ENCODE measurements at regions not wholly inside any gene's neighbourhood (a gene's known extent, or its start where the extent isn't known, plus 50 kb on each side); places are given as distances from the start of the nearest gene placed in this dataset.

DNA sequence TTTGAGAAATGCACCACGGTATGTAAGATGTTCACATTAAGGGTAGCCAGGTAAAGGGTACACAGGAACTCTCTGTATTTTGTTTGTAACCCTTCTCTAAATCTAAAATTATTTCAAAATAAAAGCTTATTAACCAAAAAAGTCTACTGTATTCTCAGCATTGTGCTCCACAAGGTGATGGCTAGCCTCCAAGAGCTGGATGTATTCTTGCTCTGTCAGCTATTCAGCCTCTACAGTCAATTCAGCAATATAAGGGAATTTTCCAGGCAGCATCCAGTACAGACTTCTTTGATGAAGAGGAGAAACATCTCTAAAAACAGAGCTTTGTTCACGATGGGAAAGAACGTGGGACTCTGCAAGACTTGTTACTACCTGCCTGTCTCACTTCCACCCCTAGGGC, 63.5 kb upstream of the MAOA start:
- Histone ChIP-seq H3K36me3 (ENCODE audit: control insufficient read depth, insufficient read depth, low read length) (no peaks in the 10 kb centered on the region), H3K27me3 (replicated peaks; ENCODE audit: control insufficient read depth, insufficient read depth, low read length) (no peaks in the 10 kb centered on the region), H3K4me3 (replicated peaks; ENCODE audit: low read depth, low read length) (no peak overlapping the region)
- DNase-seq (ENCODE audit: extremely low read depth, insufficient read length), result no peak
- TF ChIP-seq, protein P1, sequence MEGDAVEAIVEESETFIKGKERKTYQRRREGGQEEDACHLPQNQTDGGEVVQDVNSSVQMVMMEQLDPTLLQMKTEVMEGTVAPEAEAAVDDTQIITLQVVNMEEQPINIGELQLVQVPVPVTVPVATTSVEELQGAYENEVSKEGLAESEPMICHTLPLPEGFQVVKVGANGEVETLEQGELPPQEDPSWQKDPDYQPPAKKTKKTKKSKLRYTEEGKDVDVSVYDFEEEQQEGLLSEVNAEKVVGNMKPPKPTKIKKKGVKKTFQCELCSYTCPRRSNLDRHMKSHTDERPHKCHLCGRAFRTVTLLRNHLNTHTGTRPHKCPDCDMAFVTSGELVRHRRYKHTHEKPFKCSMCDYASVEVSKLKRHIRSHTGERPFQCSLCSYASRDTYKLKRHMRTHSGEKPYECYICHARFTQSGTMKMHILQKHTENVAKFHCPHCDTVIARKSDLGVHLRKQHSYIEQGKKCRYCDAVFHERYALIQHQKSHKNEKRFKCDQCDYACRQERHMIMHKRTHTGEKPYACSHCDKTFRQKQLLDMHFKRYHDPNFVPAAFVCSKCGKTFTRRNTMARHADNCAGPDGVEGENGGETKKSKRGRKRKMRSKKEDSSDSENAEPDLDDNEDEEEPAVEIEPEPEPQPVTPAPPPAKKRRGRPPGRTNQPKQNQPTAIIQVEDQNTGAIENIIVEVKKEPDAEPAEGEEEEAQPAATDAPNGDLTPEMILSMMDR (IDR thresholded peaks at IDR 0.05; ENCODE audit: insufficient read depth, low read length, poor library complexity, severe bottlenecking), result no peak

DNA sequence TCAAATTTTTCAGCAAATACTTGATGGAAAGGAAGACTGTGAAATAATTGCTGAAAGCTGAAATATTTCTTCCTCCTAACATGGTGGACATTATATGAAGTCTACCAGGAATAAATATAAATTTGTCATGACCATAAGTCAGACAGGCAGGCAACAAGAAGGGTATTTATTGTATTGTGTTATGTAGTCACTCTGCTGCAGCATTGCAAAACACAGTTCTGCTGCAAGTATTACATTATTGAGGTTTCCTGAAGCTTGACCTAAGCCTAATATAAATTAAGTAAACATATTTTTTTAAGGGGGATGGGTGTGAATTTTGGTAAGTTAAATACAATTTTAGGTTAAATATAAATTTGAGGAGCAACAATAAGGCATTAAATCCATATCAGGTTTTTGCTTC, 60.2 kb upstream of the MAOA start:
- no peaks in the 10 kb centered on the region for H3K36me3 ChIP-seq (ENCODE audit: control insufficient read depth, insufficient read depth, low read length)
- no peak overlapping the region for H3K4me3 ChIP-seq (replicated peaks; ENCODE audit: low read depth, low read length)
- no peak for DNase-seq (ENCODE audit: extremely low read depth, insufficient read length)
- TF ChIP-seq, protein P1 (IDR thresholded peaks at IDR 0.05; ENCODE audit: insufficient read depth, low read length, poor library complexity, severe bottlenecking), result no peak
- no peaks in the 10 kb centered on the region for H3K27me3 ChIP-seq (replicated peaks; ENCODE audit: control insufficient read depth, insufficient read depth, low read length)

DNA sequence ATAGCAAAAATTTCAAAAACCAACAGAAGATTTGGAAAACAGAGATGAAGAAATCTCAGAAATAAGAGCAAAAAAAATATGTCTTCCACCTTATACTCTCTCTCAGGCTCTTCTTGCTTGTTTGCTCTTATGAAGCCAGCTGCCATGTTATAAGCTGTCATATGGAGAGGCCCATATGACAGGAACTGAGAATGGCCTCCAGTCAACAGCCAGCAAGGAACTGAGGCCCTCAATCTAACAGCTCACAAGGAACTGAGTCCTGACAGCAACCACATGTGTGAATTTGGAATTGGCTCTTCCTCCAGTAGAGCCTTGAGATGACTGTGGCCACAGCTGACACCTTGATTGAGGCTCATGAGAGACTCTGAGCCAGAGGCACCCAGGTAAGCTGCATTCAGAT, 51.3 kb upstream of the MAOA start:
- no peaks in the 10 kb centered on the region for H3K27me3 ChIP-seq (replicated peaks; ENCODE audit: control insufficient read depth, insufficient read depth, low read length)
- no peaks in the 10 kb centered on the region for H3K36me3 ChIP-seq (ENCODE audit: control insufficient read depth, insufficient read depth, low read length)
- TF ChIP-seq, protein P1 (IDR thresholded peaks at IDR 0.05; ENCODE audit: insufficient read depth, low read length, poor library complexity, severe bottlenecking), result no peak
- DNase-seq (ENCODE audit: extremely low read depth, insufficient read length), result no peak
- no peak overlapping the region for H3K4me3 ChIP-seq (replicated peaks; ENCODE audit: low read depth, low read length)

DNA sequence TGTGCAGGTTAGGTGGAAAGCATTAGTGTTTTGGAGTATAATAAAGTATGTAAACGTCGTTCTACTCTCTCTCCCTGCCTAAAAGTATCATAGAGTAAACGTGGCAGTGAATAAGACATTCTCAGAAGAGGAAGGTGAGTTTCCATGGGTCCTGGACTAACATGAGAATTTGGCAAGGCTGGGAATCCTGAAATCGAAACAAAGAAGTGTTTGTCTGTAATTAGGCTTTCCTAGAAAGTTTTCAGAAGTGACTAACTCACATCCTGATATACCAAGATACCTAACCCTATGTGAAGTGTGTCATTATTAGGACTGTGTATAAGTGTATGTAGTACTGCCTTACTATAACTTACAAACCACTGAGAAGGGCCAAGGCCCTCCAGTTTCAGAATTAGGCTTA, 50.7 kb upstream of the MAOA start:
- H3K36me3 ChIP-seq (ENCODE audit: control insufficient read depth, insufficient read depth, low read length), result no peaks in the 10 kb centered on the region
- no peaks in the 10 kb centered on the region for H3K27me3 ChIP-seq (replicated peaks; ENCODE audit: control insufficient read depth, insufficient read depth, low read length)
- TF ChIP-seq, protein P1 (IDR thresholded peaks at IDR 0.05; ENCODE audit: insufficient read depth, low read length, poor library complexity, severe bottlenecking), result no peak
- no peak overlapping the region for H3K4me3 ChIP-seq (replicated peaks; ENCODE audit: low read depth, low read length)
- no peak for DNase-seq (ENCODE audit: extremely low read depth, insufficient read length)
